NCI-H2171 (cell line): ENCODE measurements at regions not wholly inside any gene's neighbourhood (a gene's known extent, or its start where the extent isn't known, plus 50 kb on each side); places are given as distances from the start of the nearest gene placed in this dataset.

Experiments
- DNase-seq: peaks from one replicate; lab custom pipeline; 2025; lab: John Stamatoyannopoulos, UW

GRCh38 chr2:7210712-7211111 lies 293.5 kb downstream of the RNF144A start:
- no peak for DNase-seq

GRCh38 chr2:7225848-7226247 lies 308.6 kb downstream of the RNF144A start:
- no peak for DNase-seq

GRCh38 chr2:7226501-7226900 lies 309.3 kb downstream of the RNF144A start:
- no peak for DNase-seq

DNA sequence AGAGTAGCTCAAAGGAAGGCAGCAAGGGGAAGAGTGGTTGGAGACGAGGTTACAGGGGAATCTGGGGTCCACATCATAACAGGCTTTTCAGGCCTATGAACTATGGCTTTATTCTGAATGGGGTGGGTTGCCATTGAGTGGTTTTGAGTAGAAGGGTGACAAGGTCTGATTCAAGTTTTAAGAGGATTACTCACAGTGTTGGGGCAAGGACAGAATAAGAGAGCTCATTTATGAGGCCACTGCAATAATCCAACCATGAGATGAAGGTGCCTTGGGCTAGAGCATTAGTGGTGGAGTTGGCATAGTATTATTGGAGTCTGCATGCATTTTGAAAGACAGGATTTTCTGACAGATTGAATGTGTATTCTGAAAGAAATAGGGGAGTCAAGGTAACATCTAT lies 315.9 kb downstream of the RNF144A start:
- no peak for DNase-seq

DNA sequence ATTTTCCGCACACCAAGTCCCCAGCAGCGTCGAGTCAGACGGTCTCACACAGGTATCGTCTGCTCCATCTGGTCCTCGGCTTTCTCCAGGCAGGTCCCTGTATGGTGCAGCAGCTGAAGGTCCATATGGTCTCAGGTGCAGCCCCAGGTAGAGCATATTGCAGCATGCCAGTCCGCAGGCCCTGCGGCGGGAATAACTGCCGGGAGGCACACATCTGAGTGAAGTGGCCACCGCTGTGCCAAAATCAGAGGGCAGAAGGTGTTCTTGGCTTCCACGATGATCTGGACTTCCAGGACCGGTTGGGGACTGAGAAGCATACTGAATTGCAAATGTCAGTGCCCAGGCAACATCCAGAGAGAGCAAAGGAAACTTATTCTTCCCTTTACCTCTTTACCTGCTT lies 320.3 kb downstream of the RNF144A start:
- peak; percentile 89 for DNase-seq

- no peak for DNase-seq
These were observed 321.9 kb downstream of the RNF144A start for GRCh38 chr2:7239078-7239477.

- no peak for DNase-seq
These were observed 324.0 kb downstream of the RNF144A start for GRCh38 chr2:7241041-7241745.

DNA sequence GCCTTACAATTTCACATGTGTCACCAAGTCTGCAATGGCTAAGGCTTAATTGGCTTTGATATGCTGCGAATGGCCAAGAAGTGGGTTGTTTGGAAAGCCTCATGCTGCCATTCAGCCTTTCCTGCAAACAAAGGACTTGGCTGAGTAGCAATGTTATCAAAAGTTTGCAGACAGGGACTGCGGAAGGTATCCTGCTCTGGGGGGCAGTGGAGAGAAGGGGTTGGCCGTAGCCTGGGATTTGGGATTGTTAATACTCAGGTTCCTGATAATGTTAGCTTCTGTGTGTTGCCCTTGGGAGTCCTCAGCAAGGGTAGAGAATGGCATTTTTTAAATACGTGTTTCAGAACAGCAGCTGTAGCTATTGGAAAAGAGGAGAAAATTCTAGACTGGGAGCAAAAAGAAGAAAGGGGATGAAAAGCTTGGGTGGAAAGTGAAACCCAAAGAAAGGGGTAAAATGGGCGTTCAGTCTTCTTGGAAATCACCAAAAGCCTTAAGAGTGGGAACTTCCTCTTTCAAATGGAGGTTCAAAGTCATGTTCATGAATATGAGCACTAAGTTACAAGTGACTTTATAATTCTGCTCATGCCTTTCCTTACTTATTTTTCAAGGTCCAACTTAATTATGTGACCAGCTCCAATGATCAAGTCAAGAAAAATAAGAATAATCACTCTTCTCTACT lies 325.1 kb downstream of the RNF144A start:
- DNase-seq, result no peak

- no peak for DNase-seq
These were observed 326.1 kb downstream of the RNF144A start for GRCh38 chr2:7243276-7243675.

DNA sequence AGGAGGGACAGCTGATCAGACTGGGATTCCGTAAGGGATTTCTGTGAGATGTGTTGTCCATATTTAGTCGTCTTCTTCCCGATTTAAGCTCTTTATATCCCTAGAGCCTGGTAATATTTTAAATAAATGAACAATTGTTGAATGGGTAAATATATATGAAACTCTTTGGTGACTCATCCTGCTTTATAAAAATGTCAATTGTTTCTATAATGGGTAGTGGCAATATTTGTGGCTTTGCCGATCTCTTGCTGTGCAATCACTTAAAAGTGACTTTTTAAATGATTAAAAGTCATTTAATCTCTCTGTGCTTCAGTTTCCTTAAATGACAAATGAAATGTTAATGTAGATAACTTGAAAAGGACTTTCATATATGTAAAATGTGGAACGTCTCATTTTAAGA lies 339.2 kb downstream of the RNF144A start:
- DNase-seq, result no peak

- no peak for DNase-seq
These were observed 345.5 kb downstream of the RNF144A start for GRCh38 chr2:7262727-7263126.

DNA sequence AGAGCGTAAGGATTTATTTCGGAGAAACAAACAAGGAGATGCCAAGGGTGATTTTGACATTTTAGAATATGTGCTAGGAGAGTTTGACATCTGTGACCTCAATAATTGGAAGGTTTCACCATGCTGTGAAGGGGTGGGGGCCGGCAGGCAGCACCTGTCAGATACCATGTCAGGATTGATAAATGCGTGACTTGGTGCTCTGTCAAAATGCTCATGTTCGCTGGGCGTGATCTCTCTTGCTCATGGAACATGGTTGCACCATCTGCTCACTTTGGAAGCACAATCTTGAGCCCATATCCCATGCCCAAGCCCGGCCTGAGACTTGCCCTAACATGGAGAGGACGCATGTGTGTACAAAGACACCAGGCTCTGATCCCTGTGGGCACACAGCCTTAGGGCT lies 347.6 kb downstream of the RNF144A start:
- DNase-seq, result peak; percentile 91

DNA sequence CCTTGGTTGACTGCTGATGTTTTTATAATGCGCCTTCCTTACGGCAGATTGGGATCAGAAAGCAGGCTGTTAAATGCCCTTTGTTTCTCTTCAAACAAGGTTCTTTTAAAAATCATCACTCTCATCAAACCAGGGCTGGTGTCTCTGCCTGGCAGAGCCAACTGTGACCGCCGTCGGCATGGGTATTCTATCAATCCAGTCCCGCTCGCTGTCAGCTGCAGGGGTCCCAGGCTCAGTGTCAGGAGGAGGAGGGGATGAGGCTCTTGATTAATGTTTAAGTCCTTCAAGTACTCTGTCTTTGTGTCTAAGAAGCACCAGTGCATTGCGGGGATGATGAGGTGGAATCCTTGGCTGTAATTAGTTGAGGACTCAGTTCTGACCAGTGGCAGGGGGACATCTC lies 348.1 kb downstream of the RNF144A start:
- no peak for DNase-seq

DNA sequence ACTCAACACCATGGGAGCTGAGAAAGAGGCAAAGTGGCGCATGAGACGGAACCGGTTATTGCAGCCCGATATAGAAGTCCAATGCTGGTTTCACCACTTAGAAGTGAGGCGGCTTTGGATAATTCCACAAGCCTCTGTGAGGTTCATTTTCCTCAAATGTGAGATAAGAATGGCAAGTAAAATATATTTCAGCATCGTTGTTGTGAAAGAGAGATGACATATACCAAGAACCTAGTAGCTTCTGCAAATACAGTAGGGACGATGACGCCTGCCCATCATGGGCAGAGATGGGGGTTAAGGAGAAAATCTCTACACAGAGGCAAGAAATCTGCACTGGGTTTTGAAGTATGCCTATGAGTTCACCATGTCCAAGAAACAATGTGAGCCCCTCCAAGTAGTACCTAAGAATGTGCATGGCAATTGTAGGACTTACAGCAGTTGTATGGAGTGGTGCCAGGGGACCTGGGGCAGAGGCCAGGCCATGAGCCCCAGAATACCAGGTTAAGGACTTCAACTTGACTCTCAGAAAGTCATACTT lies 352.0 kb downstream of the RNF144A start:
- DNase-seq, result no peak

GRCh38 chr2:7270011-7270431 lies 352.8 kb downstream of the RNF144A start:
- DNase-seq, result peak; percentile 94

DNA sequence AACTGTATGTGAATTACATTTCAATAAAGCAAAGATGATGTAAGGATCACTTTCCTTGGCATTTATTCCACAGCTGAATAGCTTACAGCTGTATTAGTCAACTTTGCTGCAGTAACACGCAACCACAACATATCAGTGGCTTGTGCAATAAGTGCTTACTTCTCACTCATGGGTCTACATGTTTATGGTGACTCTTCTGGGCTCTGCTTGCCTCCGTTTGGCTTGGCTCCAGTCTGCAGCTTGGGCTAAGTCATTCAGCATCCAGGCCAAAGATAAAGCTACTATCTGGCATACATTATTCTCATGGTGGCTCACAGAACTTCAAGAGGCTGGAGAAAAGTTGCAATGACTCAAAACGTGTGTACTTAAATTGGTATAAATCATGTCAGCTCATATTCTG lies 355.0 kb downstream of the RNF144A start:
- DNase-seq, result no peak

DNA sequence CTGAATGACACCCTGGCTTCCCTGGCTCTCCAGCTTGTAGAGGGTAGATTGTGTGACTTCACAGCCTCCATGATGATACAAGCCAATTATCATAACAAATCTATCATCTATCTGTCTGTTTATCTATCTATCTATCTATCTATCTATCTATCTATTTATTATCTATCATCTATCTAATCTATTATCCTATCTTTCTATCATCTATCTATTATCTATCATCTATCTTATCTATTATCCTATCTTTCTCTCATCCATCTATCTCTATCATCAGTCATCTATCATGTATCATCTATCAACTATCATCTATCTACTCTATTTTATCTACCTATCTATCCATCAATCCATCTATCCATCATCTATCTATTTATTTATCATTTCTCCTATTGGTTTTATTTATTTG lies 361.8 kb downstream of the RNF144A start:
- DNase-seq, result no peak

DNA sequence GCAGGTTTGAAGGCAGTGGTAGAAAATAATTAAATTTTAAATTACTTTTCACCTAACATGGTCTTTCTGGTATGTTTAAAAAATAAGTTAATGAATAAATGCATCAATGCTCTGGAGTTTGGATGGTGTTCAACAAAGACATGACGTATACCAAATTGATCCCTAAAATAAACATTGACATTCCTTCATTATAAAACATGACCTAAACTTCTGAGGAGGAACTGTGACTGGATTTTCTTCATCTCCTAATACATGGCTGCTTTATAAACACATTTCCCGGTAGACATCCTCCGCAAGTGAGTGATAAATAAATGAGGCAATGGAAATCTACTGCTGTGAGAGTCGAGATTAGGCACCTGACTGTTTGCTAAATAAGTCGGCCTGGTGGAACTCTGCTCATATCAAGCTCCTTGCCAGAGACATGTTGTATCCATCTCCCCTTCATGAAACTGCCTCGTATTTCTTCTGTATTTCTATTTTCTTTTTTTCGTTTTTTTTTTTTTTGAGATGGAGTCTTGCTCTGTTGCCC lies 362.3 kb downstream of the RNF144A start:
- DNase-seq, result no peak

- no peak for DNase-seq
These were observed 363.6 kb downstream of the RNF144A start for GRCh38 chr2:7280790-7281189.

GRCh38 chr2:7281231-7282201 lies 364.3 kb downstream of the RNF144A start:
- DNase-seq, result peak; percentile 69

DNA sequence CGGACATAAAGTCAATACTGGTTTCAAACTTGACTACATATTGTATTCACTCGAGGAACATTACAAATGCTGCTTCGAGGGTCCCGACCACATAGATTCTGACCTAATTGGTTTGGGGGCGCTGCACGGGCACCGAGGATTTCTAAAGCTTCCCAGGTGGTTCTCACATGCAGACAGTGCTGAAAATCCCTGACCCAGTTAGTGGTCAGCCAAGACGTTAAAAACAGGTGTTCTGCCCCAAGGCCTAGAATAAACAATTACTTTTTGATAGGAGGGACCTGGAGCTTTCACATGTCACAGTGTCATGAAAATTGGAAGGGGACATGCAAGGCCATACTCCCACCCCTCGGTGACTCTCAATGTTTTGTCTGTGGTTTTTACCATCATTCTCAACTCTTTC lies 368.9 kb downstream of the RNF144A start:
- DNase-seq, result no peak

- DNase-seq, result no peak
These were observed 371.3 kb downstream of the RNF144A start for GRCh38 chr2:7288484-7288883.
